DOHH2 (cell line): ENCODE measurements at regions not wholly inside any gene's neighbourhood (a gene's known extent, or its start where the extent isn't known, plus 50 kb on each side); places are given as distances from the start of the nearest gene placed in this dataset.

Experiments used
- H3F3A ChIP-seq: fragments of 200-600 bp; sonication (generic), shearing (Covaris generic); 2 replicates; pipeline ENCODE4 v1.6.0; 2016; ENCODE audit warnings: antibody characterized with exemption, mild to moderate bottlenecking; ENCODE audit not compliant: control insufficient read depth, insufficient read depth
- H3K27ac ChIP-seq: fragments of 200-600 bp; sonication (generic); 2 replicates; pipeline ENCODE4 v1.5.1; 2014; ENCODE audit warnings: low read depth, mild to moderate bottlenecking, low read length, moderate library complexity
- H3K27me3 ChIP-seq: fragments of 200-600 bp; sonication (generic); 2 replicates; pipeline ENCODE4 v1.6.1; 2014; ENCODE audit warnings: mild to moderate bottlenecking, low read length, mixed read lengths; ENCODE audit not compliant: control insufficient read depth
- H3K36me3 ChIP-seq: fragments of 200-600 bp; sonication (generic); 2 replicates; pipeline ENCODE4 v1.6.1; 2014; ENCODE audit warnings: mild to moderate bottlenecking, low read length, moderate library complexity, mixed read lengths; ENCODE audit not compliant: control insufficient read depth
- H3K4me1 ChIP-seq: fragments of 200-600 bp; sonication (generic); 2 replicates; pipeline ENCODE4 v1.6.1; 2014; ENCODE audit warnings: mild to moderate bottlenecking, low read length, mixed read lengths; ENCODE audit not compliant: control insufficient read depth
- H3K4me2 ChIP-seq: fragments of 200-600 bp; sonication (generic); 2 replicates; pipeline ENCODE4 v1.6.0; 2014; ENCODE audit warnings: mild to moderate bottlenecking, low read length, moderate library complexity
- H3K4me3 ChIP-seq: fragments of 200-600 bp; sonication (generic); 2 replicates; pipeline ENCODE4 v1.5.1; 2014; ENCODE audit warnings: mild to moderate bottlenecking, low read length, mixed read lengths
- H3K79me2 ChIP-seq: fragments of 200-600 bp; sonication (generic); 2 replicates; pipeline ENCODE4 v1.6.1; 2014; ENCODE audit warnings: mild to moderate bottlenecking, low read length, mixed read lengths; ENCODE audit not compliant: control insufficient read depth
- H3K9me2 ChIP-seq: fragments of 200-600 bp; sonication (generic); replicated peaks from 2 replicates; pipeline ENCODE4 v1.6.1; 2014; ENCODE audit warnings: mild to moderate bottlenecking, low read length, mixed read lengths; ENCODE audit not compliant: control insufficient read depth
- H3K9me3 ChIP-seq: fragments of 200-600 bp; sonication (generic); 2 replicates; pipeline ENCODE4 v1.6.1; 2014; ENCODE audit warnings: antibody characterized with exemption, low read length, mixed read lengths; ENCODE audit not compliant: control insufficient read depth, insufficient read depth
- H4K20me1 ChIP-seq: fragments of 200-600 bp; sonication (generic); 2 replicates; pipeline ENCODE4 v1.6.0; 2014; ENCODE audit warnings: low read depth, mild to moderate bottlenecking, antibody characterized with exemption, low read length, moderate library complexity; ENCODE audit not compliant: control insufficient read depth, insufficient read depth
- EZH2phosphoT487 ChIP-seq: fragments of 200-600 bp; sonication (generic); IDR thresholded peaks from 2 replicates; pipeline ENCODE4 v1.6.1; 2017; ENCODE audit warnings: borderline replicate concordance, mild to moderate bottlenecking, antibody characterized with exemption, low read length, moderate library complexity, mixed read lengths
- TF ChIP-seq, protein P1 (sequence below): fragments of 200-600 bp; sonication (generic); IDR thresholded peaks from one replicate; pipeline ENCODE4 v1.5.1; 2014; ENCODE audit warnings: antibody characterized with exemption, mild to moderate bottlenecking, low read depth, low read length; ENCODE audit not compliant: poor library complexity, severe bottlenecking

DNA sequence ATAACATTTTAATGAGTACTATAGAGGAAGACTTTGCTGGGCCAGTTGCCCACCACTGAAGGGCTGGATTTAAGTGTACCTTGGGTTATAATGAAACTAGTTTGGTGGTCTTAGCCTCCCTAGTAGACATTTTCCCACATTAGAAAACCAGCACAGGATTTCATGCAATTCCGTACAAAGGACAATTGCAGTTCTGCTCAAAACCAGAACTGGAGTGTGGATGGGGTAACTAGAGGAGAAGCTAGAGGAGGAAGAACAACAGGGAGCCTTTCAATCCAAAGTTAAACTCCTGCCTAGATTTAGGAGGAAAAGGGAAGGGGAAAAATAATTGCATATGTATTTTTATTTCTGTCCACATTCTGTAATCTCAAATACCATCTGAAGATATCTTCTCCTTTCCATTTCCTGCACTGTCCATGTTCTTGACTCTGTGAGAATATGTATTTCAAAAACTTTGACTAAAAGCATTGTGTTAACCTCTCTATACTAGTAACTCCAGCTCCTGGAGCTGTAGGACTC, 97.5 kb upstream of the SSBP2 start:
- Histone ChIP-seq H3K9me3 (no peaks in the 10 kb centered on the region), H3K9me2 (no peaks in the 10 kb centered on the region), H3K4me3 (no peak overlapping the region), H3K4me1 (peaks cover 32% of the 10 kb centered on the region), H3K27ac (no peak overlapping the region), H3K79me2 (peaks cover 6% of the 10 kb centered on the region), H4K20me1 (no peaks in the 10 kb centered on the region), H3K4me2 (no peak overlapping the region), H3K36me3 (no peaks in the 10 kb centered on the region), H3K27me3 (no peaks in the 10 kb centered on the region), H3F3A (peaks cover 6% of the 10 kb centered on the region)
- no peak for TF ChIP-seq EZH2phosphoT487

DNA sequence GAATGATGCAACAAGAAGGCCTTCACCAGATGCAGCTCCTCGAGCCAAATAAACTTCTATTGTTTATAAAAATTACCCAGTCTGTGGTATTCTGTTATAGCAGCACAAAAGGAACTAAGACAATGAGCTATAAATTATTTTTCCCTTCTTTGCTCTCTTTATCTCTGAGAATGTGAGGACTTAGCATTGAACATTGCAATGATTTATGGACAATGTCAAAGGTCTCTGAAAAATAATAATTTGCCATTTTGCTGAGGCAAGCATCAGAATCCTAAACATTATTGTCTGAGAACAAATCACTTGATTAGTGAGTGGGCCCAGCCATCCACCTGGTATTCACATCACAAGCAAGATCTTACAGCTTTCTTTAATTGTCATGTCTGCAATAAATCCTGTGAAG, 95.4 kb upstream of the SSBP2 start:
- Histone ChIP-seq H3K27ac (no peak overlapping the region), H3K4me3 (no peak overlapping the region), H3K27me3 (no peaks in the 10 kb centered on the region), H3K9me3 (no peaks in the 10 kb centered on the region), H3K4me1 (peaks cover 18% of the 10 kb centered on the region), H3K9me2 (no peaks in the 10 kb centered on the region), H3K79me2 (no peaks in the 10 kb centered on the region), H3K36me3 (no peaks in the 10 kb centered on the region), H4K20me1 (no peaks in the 10 kb centered on the region), H3F3A (peaks cover 2% of the 10 kb centered on the region; the same call in 1 of the 2 replicates), H3K4me2 (no peak overlapping the region)
- TF ChIP-seq, protein P1, sequence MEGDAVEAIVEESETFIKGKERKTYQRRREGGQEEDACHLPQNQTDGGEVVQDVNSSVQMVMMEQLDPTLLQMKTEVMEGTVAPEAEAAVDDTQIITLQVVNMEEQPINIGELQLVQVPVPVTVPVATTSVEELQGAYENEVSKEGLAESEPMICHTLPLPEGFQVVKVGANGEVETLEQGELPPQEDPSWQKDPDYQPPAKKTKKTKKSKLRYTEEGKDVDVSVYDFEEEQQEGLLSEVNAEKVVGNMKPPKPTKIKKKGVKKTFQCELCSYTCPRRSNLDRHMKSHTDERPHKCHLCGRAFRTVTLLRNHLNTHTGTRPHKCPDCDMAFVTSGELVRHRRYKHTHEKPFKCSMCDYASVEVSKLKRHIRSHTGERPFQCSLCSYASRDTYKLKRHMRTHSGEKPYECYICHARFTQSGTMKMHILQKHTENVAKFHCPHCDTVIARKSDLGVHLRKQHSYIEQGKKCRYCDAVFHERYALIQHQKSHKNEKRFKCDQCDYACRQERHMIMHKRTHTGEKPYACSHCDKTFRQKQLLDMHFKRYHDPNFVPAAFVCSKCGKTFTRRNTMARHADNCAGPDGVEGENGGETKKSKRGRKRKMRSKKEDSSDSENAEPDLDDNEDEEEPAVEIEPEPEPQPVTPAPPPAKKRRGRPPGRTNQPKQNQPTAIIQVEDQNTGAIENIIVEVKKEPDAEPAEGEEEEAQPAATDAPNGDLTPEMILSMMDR: no peak
- no peak for TF ChIP-seq EZH2phosphoT487

- H3K36me3 ChIP-seq: no peaks in the 10 kb centered on the region
- no peak overlapping the region for H3K27ac ChIP-seq
- H3K4me3 ChIP-seq: no peak overlapping the region
- no peaks in the 10 kb centered on the region for H3F3A ChIP-seq
- no peaks in the 10 kb centered on the region for H3K9me2 ChIP-seq
- TF ChIP-seq EZH2phosphoT487: no peak
- TF ChIP-seq, protein P1: no peak
- peaks cover 1% of the 10 kb centered on the region; the same call in 1 of the 2 replicates for H3K4me1 ChIP-seq
- H3K27me3 ChIP-seq: no peaks in the 10 kb centered on the region
- no peak overlapping the region for H3K4me2 ChIP-seq
- H3K9me3 ChIP-seq: no peaks in the 10 kb centered on the region
- no peaks in the 10 kb centered on the region for H4K20me1 ChIP-seq
- no peaks in the 10 kb centered on the region for H3K79me2 ChIP-seq
Measured at GRCh38 chr5:81843845-81844244, 92.9 kb upstream of the SSBP2 start.

GRCh38 chr5:81842795-81843398, 92.0 kb upstream of the SSBP2 start:
- H3K9me2 ChIP-seq: no peaks in the 10 kb centered on the region
- H4K20me1 ChIP-seq: no peaks in the 10 kb centered on the region
- H3K27ac ChIP-seq: no peak overlapping the region
- no peak overlapping the region for H3K4me2 ChIP-seq
- H3K27me3 ChIP-seq: no peaks in the 10 kb centered on the region
- H3K4me3 ChIP-seq: no peak overlapping the region
- no peaks in the 10 kb centered on the region for H3K9me3 ChIP-seq
- H3K36me3 ChIP-seq: no peaks in the 10 kb centered on the region
- TF ChIP-seq, protein P1: no peak
- no peak for TF ChIP-seq EZH2phosphoT487
- no peaks in the 10 kb centered on the region for H3F3A ChIP-seq
- H3K4me1 ChIP-seq: peaks cover 8% of the 10 kb centered on the region
- H3K79me2 ChIP-seq: no peaks in the 10 kb centered on the region
